Erythroblast (primary cell): ENCODE measurements at regions not wholly inside any gene's neighbourhood (a gene's known extent, or its start where the extent isn't known, plus 50 kb on each side); places are given as distances from the start of the nearest gene placed in this dataset.

Experiments
- GATA1 ChIP-seq: IDR thresholded peaks from 2 replicates; pipeline ENCODE4 v1.6.1; 2011; ENCODE audit warnings: low read depth, mild to moderate bottlenecking, control low read depth, low read length, moderate library complexity
- POLR2A ChIP-seq: IDR thresholded peaks from 2 replicates; pipeline ENCODE4 v1.6.1; 2011; ENCODE audit warnings: mild to moderate bottlenecking, low read length

- TF ChIP-seq POLR2A, result no peak
- no peak for TF ChIP-seq GATA1
Measured at GRCh38 chr1:199149591-199149990, 510.8 kb downstream of the PTPRC start.
